ENCODE measurements at regions not wholly inside any gene's neighbourhood (a gene's known extent, or its start where the extent isn't known, plus 50 kb on each side); places are given as distances from the start of the nearest gene placed in this dataset.

DNA sequence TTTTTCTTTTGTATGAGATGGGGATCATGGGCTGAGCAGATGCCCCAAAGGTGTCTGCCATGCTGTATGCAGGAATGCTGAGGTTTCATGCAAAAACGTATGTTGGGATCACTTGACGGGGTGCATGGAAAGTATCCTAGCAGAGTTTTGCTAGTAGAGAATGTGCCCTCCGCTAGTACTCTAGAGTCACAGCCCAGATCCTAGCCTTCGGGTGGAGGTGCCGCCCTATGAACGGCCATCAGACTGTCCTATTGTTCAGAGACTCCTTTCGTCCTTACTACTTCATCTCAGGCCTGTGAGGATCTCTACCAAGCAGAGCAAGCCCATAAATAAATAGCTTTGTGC is 69.6 kb upstream of the SPATA31E1 start:
- Histone ChIP-seq H3K27ac (no peak overlapping the region), H3K4me3 (no peak overlapping the region)

DNA sequence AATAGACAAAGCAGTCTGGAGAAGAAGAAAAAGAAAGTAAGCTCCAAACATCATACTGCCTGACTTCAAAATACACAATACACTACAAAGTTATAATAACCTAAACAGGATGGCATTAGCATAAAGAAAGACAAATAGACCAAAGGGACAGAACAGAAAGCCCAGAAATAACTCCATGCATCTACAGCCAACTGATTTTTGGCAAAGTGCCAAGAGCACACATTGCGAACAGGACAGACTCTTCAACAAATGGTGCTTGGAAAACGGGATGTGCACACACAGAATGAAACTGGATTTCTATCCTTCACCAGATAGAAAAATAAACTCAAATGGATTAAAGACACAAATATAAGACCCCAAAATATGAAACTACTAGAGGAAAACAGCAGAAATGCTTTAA is 66.6 kb upstream of the SPATA31E1 start:
- no peak overlapping the region for H3K27ac ChIP-seq
- no peak overlapping the region for H3K4me3 ChIP-seq

GRCh38 chr9:87818308-87818707 is 64.4 kb upstream of the SPATA31E1 start:
- H3K27ac ChIP-seq, result no peak overlapping the region
- no peak overlapping the region for H3K4me3 ChIP-seq

GRCh38 chr9:87824216-87824875 is 58.3 kb upstream of the SPATA31E1 start:
- no peak overlapping the region for H3K4me3 ChIP-seq
- H3K27ac ChIP-seq, result no peak overlapping the region

GRCh38 chr9:87824886-87825285 is 57.8 kb upstream of the SPATA31E1 start:
- Histone ChIP-seq H3K4me3 (no peak overlapping the region), H3K27ac (no peak overlapping the region)

DNA sequence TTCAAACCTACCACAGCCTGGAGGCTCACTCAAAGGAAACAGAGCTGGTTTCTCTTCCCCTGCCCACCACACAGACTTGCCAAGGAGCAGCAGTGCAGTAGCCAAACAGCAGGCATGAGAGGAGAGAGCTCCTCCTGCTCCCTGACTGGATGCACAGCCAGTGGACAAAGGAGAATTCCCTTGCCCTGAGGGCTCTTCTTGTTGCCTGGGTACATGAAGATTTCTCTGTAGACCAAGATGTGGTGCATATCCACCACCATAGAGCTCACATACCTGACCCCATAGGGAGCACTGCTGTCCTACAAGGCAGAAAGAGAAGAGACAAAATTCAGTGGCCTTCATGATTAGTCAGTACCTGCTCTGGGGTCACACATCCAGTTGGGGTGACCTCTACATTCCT is 56.3 kb upstream of the SPATA31E1 start:
- H3K27ac ChIP-seq, result no peak overlapping the region

GRCh38 chr9:87827341-87827740 is 55.3 kb upstream of the SPATA31E1 start:
- no peak overlapping the region for H3K4me3 ChIP-seq
- H3K27ac ChIP-seq, result no peak overlapping the region

More for the DNA sequence above, 56.3 kb upstream of the SPATA31E1 start:
- no peak overlapping the region for H3K4me3 ChIP-seq

GRCh38 chr9:87829756-87830155 is 52.9 kb upstream of the SPATA31E1 start:
- no peak overlapping the region for H3K27ac ChIP-seq
- H3K4me3 ChIP-seq, result no peak overlapping the region

DNA sequence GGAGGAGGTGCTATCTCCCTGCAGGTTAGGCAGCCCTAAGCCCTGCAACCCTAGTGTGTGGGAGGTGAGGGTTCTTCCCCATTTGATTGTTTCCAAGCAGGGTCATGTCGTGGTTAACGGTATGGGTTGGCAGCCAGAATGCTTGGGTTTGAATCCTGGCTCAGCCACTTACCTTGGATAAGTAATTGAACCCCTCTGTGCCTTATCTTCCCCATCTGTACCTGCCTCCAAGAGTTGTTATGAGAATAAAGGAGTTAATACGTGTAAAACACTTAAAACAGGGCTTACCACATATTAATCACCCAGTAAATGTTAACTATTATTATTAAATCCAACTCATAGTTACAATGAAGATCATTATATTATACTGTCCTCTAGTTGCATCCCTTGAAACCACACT is 52.2 kb upstream of the SPATA31E1 start:
- no peak overlapping the region for H3K4me3 ChIP-seq
- no peak overlapping the region for H3K27ac ChIP-seq

DNA sequence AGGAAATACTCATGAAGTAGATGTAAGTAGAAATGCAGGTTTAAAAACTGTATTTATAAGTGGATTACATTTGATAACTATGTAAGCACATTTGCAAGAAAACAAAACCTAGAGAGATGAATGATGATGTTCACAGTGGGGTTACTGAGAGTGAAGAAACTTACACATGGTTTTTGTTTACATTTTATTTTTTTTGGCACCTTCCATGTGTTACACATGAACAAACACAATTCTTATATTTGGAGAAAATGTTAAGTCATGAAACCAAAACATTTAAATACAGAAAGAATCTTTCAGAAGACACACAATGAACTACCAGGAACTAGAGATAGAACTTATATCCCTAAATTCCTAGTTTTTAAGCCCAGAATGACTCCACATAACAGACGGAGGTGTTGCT is 51.5 kb upstream of the SPATA31E1 start:
- no peak overlapping the region for H3K27ac ChIP-seq
- H3K4me3 ChIP-seq, result no peak overlapping the region

Measured in skin epidermis (tissue), 12 donors.